ENCODE measurements at regions not wholly inside any gene's neighbourhood (a gene's known extent, or its start where the extent isn't known, plus 50 kb on each side); places are given as distances from the start of the nearest gene placed in this dataset.
"Not testable (repeated sequence)": the region's sequence is repeated elsewhere in the genome, so short reads cannot be mapped to it uniquely, and the experiment has no call there.

- peak; percentile 2 for DNase-seq (ENCODE audit: low read depth)
These were observed 175.3 kb downstream of the UTP18 start for GRCh38 chr17:51435641-51436091.

DNA sequence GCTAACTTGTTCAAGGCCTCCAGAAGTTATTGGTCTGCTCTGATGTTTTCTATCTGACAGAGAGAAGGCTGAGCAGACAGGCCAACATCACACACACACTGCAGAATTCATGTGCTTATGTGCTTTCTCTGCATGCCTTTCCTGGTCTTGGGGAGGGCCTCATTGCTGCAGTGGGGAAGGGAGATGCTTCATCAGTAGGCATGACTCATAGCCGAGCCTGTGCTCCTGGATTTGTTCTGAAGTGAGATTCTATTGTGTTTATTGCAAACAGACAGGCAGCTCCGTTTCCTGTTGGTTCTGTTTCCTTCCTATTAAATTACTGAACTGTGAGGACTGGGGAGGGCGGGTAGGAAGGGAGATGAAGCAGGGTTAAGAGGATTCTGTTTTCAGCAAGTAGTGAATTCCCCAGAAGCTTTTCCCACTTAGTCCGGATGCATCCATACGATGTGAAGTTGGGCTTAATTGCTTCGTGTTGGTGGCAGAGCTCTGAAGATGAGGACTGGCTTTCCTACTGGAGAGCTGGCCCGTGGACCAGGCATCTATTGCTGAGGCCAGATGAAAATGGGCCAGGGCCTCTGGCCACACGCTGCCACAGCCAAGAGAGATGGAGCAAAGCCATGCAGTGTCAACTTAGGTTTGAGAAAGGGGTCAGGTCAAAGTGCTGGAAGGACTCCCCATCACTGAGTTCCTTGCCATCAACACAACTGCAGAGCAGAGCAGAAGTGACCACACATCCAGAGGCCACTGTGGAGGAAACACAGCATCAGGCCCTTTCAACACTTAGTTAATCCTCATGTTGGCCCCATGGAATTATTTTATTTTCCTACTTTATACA is 179.3 kb downstream of the UTP18 start:
- no peak for DNase-seq (ENCODE audit: low read depth)

GRCh38 chr17:51441431-51441830 is 181.1 kb downstream of the UTP18 start:
- no peak for DNase-seq (ENCODE audit: low read depth)

- DNase-seq (ENCODE audit: low read depth): no peak
These were observed 181.9 kb downstream of the UTP18 start for GRCh38 chr17:51442088-51442865.

DNA sequence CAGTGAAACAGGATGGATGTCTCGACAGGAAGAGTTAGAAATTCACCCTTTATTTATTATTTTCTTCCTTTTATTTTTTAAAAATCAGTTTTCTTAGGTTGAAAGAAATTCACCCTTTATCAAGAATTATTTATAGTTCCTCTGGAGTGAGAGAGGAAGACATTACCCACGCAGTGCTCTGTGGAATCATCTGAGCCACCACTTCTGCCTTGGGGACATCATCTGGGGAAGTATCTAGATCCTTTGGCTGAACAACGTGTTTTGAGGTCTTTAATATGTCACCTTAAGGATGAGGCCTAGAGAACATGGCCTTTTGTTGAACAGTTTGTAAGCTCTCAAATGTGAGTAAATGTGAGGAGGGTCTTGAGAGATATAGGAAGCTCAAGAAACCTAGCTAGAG is 183.3 kb downstream of the UTP18 start:
- DNase-seq (ENCODE audit: low read depth): no peak

GRCh38 chr17:51445946-51446345 is 185.6 kb downstream of the UTP18 start:
- no peak for DNase-seq (ENCODE audit: low read depth)

- DNase-seq (ENCODE audit: low read depth): no peak
These were observed 194.2 kb downstream of the UTP18 start for GRCh38 chr17:51454456-51454978.

DNA sequence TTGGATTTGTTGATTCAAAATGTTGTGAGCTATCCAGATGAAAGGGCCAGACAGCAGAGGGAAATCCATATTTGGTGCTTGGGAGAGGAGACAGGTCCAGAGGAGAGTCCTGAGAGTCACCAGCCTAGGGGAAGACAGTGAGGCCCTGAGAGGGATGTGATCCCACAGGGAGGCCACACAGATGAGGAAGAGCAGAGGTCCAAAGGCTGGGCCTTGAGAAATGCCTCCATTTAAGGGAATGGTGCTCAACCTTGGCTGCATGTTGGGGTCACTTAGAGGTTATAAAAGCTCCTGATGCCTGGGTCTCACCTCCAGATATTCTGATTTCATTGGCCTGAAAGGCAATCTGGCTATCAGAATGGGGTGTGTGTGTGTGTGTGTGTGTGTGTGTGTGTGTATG is 194.9 kb downstream of the UTP18 start:
- no peak for DNase-seq (ENCODE audit: low read depth)

- DNase-seq (ENCODE audit: low read depth): no peak
These were observed 195.6 kb downstream of the UTP18 start for GRCh38 chr17:51455931-51456330.

GRCh38 chr17:51456942-51457341 is 196.6 kb downstream of the UTP18 start:
- no peak for DNase-seq (ENCODE audit: low read depth)

DNA sequence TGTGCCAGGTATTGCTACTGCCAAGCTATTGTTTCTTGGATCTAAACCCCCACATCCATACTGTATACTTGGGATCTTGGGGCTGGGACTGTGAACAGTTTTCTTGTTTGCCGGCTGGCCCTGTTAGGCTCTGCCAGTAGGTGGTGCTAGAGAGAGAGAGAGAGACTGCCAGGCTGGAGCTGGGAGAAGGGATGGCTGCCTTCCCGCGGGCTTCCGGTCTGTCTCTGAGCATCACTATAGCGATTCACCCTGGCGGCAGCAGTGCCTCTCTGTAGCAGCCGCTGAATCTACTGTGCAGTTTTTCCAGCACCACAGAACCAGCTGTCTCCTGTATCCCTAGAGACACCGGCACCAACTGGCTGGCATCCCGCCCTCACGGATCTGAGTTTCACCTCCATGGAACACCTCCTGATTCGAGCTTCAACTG is 201.2 kb downstream of the UTP18 start:
- peak; percentile 62 for DNase-seq (ENCODE audit: low read depth)

GRCh38 chr17:51463353-51463752 is 203.0 kb downstream of the UTP18 start:
- no peak for DNase-seq (ENCODE audit: low read depth)

GRCh38 chr17:51467336-51467735 is 207.0 kb downstream of the UTP18 start:
- no peak for DNase-seq (ENCODE audit: low read depth)

DNA sequence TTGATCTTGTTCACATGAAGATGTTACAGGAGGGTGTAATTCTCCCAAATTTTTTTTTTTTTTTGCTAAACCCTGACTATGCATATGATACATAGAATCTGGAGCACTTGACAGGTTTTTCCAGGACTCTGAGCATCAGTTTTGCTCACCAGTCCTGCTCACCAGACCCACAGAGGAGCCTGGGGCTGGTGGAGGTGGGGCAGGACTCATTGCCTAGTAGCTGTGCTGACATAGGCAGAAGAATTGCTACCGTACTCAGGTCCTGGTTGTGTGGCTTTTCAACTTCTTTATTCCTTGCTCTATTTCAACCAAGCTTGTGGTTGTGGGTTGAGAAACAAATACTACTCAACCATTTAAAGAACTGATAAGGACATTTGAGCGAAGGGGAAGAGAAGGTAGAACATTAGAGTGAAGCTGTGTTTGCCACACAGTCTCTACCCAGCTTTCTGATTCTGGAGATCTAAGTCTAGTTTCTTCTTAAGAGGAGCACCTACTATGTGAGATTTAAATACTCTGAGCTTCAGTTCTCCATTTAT is 212.4 kb downstream of the UTP18 start:
- DNase-seq (ENCODE audit: low read depth): no peak

GRCh38 chr17:51474764-51475163 is 214.4 kb downstream of the UTP18 start:
- DNase-seq (ENCODE audit: low read depth): no peak

DNA sequence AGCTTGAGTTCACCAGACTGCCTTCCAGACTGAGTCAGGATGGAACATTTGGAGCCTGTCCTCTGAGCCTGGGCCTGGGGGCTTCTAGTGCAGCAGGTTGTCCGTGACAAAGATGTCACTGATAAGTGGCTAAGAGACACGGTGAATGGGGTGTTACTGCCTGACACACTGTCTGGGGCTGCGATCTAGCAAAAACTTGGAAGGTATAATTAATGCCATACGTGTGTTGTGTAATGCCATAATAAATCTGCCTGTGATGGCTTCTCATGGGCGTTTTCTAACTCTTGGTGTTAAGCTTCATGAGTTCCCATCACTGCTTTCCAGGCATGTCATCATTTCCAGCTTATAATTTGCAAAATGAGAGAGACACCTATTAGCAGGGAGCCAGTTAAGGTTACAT is 215.4 kb downstream of the UTP18 start:
- DNase-seq (ENCODE audit: low read depth): no peak

GRCh38 chr17:51479303-51479702 is 219.0 kb downstream of the UTP18 start:
- no peak for DNase-seq (ENCODE audit: low read depth)

DNA sequence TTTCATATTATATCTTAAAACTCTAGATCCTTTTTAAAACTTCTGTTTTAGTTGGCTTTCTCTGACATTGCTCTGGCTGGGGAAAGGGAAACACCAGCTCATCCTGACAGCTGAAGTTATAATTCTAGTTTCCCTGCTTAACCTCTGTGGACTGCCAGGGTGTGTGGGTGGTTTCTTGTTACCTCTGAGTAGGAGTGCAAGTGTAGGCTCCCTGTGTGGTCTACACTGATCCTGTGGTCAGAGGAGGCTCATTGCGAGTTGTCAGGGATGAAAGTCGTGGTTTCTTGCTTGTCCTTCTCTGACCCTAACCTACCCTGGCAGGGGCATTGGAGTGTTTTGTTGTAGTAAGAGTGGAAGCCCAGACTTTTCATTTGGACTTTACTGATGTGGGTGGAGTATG is 221.0 kb downstream of the UTP18 start:
- DNase-seq (ENCODE audit: low read depth): no peak

DNA sequence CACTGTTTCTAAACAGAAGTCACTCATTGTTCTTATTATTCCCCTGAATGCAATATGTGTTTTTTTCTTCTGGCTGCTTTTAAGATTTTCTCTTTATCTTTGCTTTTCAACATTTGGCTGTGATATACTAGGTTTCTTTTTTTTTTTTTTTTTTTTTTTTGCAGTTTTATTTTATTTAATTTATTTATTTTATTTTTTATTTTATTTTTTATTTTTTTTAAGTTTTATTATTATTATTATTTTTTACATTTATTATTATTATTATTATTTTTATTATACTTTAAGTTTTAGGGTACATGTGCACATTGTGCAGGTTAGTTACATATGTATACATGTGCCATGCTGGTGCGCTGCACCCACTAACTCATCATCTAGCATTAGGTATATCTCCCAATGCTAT is 221.9 kb downstream of the UTP18 start:
- DNase-seq (ENCODE audit: low read depth): not testable (repeated sequence)

GRCh38 chr17:51486091-51486490 is 225.7 kb downstream of the UTP18 start:
- DNase-seq (ENCODE audit: low read depth): no peak

DNA sequence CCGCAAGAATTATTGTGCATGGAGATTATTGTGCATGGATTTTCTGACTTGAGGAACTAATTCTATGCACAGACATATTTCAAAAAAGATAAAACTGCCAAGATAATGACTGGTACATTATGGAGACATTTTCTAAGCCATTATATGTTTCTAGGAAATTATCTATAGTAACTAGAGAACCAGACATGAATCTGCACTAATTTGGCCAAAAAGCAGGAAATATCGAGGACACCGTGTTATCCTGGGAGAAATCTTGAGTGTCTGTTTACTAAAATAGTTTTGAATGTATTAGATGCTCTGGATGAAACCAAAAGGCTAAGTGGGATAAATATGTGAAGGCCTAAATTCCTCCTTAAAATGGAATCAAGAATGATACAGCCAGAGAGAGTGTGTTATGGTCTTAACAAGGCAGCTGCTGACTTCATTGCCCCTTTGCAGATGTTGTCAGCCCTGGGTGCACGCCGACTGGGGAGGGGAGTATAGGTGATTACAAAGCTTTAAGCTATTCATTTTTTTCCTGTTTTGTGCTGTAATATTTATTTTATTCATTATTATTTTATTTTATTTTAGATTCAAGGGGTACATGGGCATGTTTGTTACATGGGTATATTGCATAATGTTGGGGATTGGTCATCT is 226.7 kb downstream of the UTP18 start:
- DNase-seq (ENCODE audit: low read depth): no peak

- DNase-seq (ENCODE audit: low read depth): no peak
These were observed 227.6 kb downstream of the UTP18 start for GRCh38 chr17:51487947-51488346.

Data from EH (cell line).